B cell (primary cell): ENCODE measurements at regions not wholly inside any gene's neighbourhood (a gene's known extent, or its start where the extent isn't known, plus 50 kb on each side); places are given as distances from the start of the nearest gene placed in this dataset.

Source experiments
- ATAC-seq: fragments of 200-7000 bp; cut with Tn5 transposase; one replicate; pipeline ENCODE4 v1.10.0; 2021; ENCODE audit warnings: low read depth, mild to moderate bottlenecking, moderate number of reproducible peaks, moderate library complexity
- CTCF ChIA-PET: fragments of 350-600 bp; sonication (Branson Sonifier 250); formaldehyde crosslinking; loops from one replicate; lab custom pipeline; 2021; ENCODE audit warnings: antibody characterized with exemption, inconsistent platforms; lab: Charles Lee
- POLR2A ChIA-PET: fragments of 350-600 bp; sonication (Branson Sonifier 250); formaldehyde crosslinking; loops from one replicate; lab custom pipeline; 2021; ENCODE audit warnings: antibody characterized with exemption; lab: Charles Lee
- DNase-seq: peaks from one replicate; pipeline ENCODE4 v3.0.0; 2013
- H2AFZ ChIP-seq: 2 replicates; pipeline ENCODE4 v1.6.1; 2012; ENCODE audit warnings: mild to moderate bottlenecking, low read depth, low read length; ENCODE audit not compliant: insufficient read depth, poor library complexity, severe bottlenecking
- H3K27ac ChIP-seq, 2 donors: 1 replicate in 1 of 2; 2 replicates in 1 of 2; pipeline ENCODE4 v1.5.1; 2012 to 2013; ENCODE audit warnings: low read length in 2 of 2, mild to moderate bottlenecking in 2 of 2, moderate library complexity in 1 of 2
- H3K27me3 ChIP-seq, 4 experiments: fragments of 200-600 bp in 1 of 4; sonication (generic) in 1 of 4; replicated peaks in 1 of 4; 1 replicate in 2 of 4; 2 replicates in 2 of 4; pipeline versions ENCODE4 v1.6.1 to v1.7.0; 2013 to 2016; ENCODE audit warnings: low read length in 3 of 4, mild to moderate bottlenecking in 2 of 4, mixed read lengths in 1 of 4, moderate library complexity in 1 of 4; ENCODE audit not compliant: insufficient read depth in 4 of 4, control insufficient read depth in 3 of 4; ENCODE audit errors: control extremely low read depth in 1 of 4
- H3K36me3 ChIP-seq, 2 experiments: replicated peaks in 1 of 2; 1 replicate in 1 of 2; 2 replicates in 1 of 2; pipeline versions ENCODE4 v1.6.1 to v1.7.1; 2013; ENCODE audit warnings: low read length in 1 of 2; ENCODE audit not compliant: insufficient read depth in 2 of 2, control insufficient read depth in 1 of 2; ENCODE audit errors: control extremely low read depth in 1 of 2, extremely low read depth in 1 of 2
- H3K4me1 ChIP-seq, 2 donors: fragments of 200-600 bp in 1 of 2; sonication (generic) in 1 of 2; 1 replicate in 1 of 2; 2 replicates in 1 of 2; pipeline versions ENCODE4 v1.5.1 to v1.6.1; 2013 to 2017; ENCODE audit warnings: low read length in 2 of 2; ENCODE audit not compliant: control insufficient read depth in 2 of 2, insufficient read depth in 2 of 2
- H3K4me2 ChIP-seq: replicated peaks from 2 replicates; pipeline ENCODE3; 2012; ENCODE audit warnings: mild to moderate bottlenecking, low read depth, low read length; ENCODE audit not compliant: poor library complexity, severe bottlenecking
- H3K4me3 ChIP-seq, 5 experiments: fragments of 200-600 bp in 1 of 5; sonication (generic) in 1 of 5; 1 replicate in 3 of 5; 2 replicates in 2 of 5; pipeline versions ENCODE4 v1.5.1 to v1.7.0; 2011 to 2016; ENCODE audit warnings: low read length in 4 of 5, mild to moderate bottlenecking in 4 of 5, low read depth in 2 of 5, control low read depth in 1 of 5, moderate library complexity in 1 of 5; ENCODE audit not compliant: insufficient read depth in 1 of 5; ENCODE audit errors: control extremely low read depth in 1 of 5, extremely low read depth in 1 of 5
- H3K79me2 ChIP-seq: fragments of 200-600 bp; sonication (generic); one replicate; pipeline ENCODE4 v1.6.0; 2016; ENCODE audit warnings: low read length; ENCODE audit not compliant: control insufficient read depth, insufficient read depth
- H3K9ac ChIP-seq: fragments of 200-600 bp; sonication (generic); 2 replicates; pipeline ENCODE4 v1.6.1; 2017; ENCODE audit warnings: mild to moderate bottlenecking, low read length, moderate library complexity
- H3K9me3 ChIP-seq, 3 donors: one replicate each; pipeline versions ENCODE4 v1.6.1 to v1.7.1; 2013; ENCODE audit warnings: low read length in 2 of 3; ENCODE audit not compliant: control insufficient read depth in 2 of 3, insufficient read depth in 1 of 3; ENCODE audit errors: control extremely low read depth in 1 of 3
- H4K20me1 ChIP-seq: 2 replicates; pipeline ENCODE4 v1.6.0; 2012; ENCODE audit warnings: mild to moderate bottlenecking, low read length; ENCODE audit not compliant: insufficient read depth, control insufficient read depth, poor library complexity, severe bottlenecking
- H3K27ac Mint-ChIP-seq: one replicate; pipeline ENCODE4 v1.8.0; 2021; ENCODE audit warnings: mixed read lengths
- H3K27me3 Mint-ChIP-seq: one replicate; pipeline ENCODE4 v1.8.0; 2021; ENCODE audit warnings: mixed read lengths
- H3K4me1 Mint-ChIP-seq: one replicate; pipeline ENCODE4 v1.8.0; 2021; ENCODE audit warnings: mixed read lengths
- H3K4me3 Mint-ChIP-seq: one replicate; pipeline ENCODE4 v1.8.0; 2021; ENCODE audit warnings: mixed read lengths
- H3K9me3 Mint-ChIP-seq: one replicate; pipeline ENCODE4 v1.8.0; 2022; ENCODE audit warnings: mixed read lengths; ENCODE audit not compliant: insufficient read depth
- CTCF ChIP-seq: fragments of 200-600 bp; IDR thresholded peaks from one replicate; pipeline ENCODE4 v1.8.0; 2022; ENCODE audit warnings: antibody characterized with exemption, mild to moderate bottlenecking
- EZH2 ChIP-seq: IDR thresholded peaks from 2 replicates; pipeline ENCODE4 v1.6.1; 2012; ENCODE audit warnings: borderline replicate concordance, low read depth, mild to moderate bottlenecking, moderate library complexity, low read length; ENCODE audit not compliant: insufficient read depth, poor library complexity, severe bottlenecking
- WGBS: methylation state at CpG from one replicate; pipeline ENCODE4 v1.1.5; 2013; ENCODE audit warnings: missing lambda C conversion rate; ENCODE audit not compliant: insufficient coverage; 5-methylcytosine and 5-hydroxymethylcytosine counted together
- intact Hi-C: fragments of 100-400 bp; cut with micrococcal nuclease; formaldehyde crosslinking; loops from one replicate; pipeline ENCODE4 v1.10.0; 2022

- Histone ChIP-seq H3K4me1 (no peaks in the 10 kb centered on the region), H3K27me3 (no peaks in the 10 kb centered on the region), H2AFZ (no peak overlapping the region), H3K4me3 (no peak overlapping the region), H4K20me1 (peaks cover 98% of the 10 kb centered on the region), H3K4me2 (no peak overlapping the region), H3K9ac (no peak overlapping the region), H3K27ac (no peak overlapping the region), H3K79me2 (peaks cover 99% of the 10 kb centered on the region), H3K9me3 (peaks cover 0 to 7% (median 0%) of the 10 kb centered on the region in 3 donors), H3K36me3 (peaks cover 5 to 23% of the 10 kb centered on the region in 2 experiments)
- no peak for ATAC-seq
- Mint-ChIP-seq H3K27ac (no peak overlapping the region), H3K4me1 (peaks cover 46% of the 10 kb centered on the region), H3K4me3 (no peak overlapping the region), H3K27me3 (no peaks in the 10 kb centered on the region), H3K9me3 (no peaks in the 10 kb centered on the region)
- intact Hi-C loops = no loop called here
- 80% methylated on average over 1 of the region's 3 CpGs for WGBS
- DNase-seq = no peak
- no peak for TF ChIP-seq CTCF
- no peak for TF ChIP-seq EZH2
- CTCF ChIA-PET = interaction anchor here (1.2 to 1.6 kb wide), 2 partner anchors 12 to 246 kb away, joined by 3 read pairs; no protein-coding TSS in a partner anchor
- POLR2A ChIA-PET = no interaction called here
Observed at GRCh38 chr22:42198226-42198625, 67.6 kb upstream of the CYP2D6 start.

- Histone ChIP-seq H2AFZ (no peak overlapping the region), H3K4me1 (no peaks in the 10 kb centered on the region), H3K9ac (no peak overlapping the region), H3K79me2 (peaks cover 99% of the 10 kb centered on the region), H3K27ac (no peak overlapping the region), H3K36me3 (peaks cover 0 to 15% of the 10 kb centered on the region in 2 experiments), H4K20me1 (peaks cover 98% of the 10 kb centered on the region), H3K4me2 (no peak overlapping the region), H3K9me3 (peaks cover 0 to 6% (median 0%) of the 10 kb centered on the region in 3 donors), H3K27me3 (no peaks in the 10 kb centered on the region), H3K4me3 (no peak overlapping the region)
- TF ChIP-seq CTCF = no peak
- no peak for TF ChIP-seq EZH2
- Mint-ChIP-seq H3K4me1 (peaks cover 46% of the 10 kb centered on the region), H3K9me3 (no peaks in the 10 kb centered on the region), H3K4me3 (no peak overlapping the region), H3K27me3 (no peaks in the 10 kb centered on the region), H3K27ac (no peak overlapping the region)
- POLR2A ChIA-PET = no interaction called here
- no peak for DNase-seq
- CTCF ChIA-PET = interaction anchor here (1.5 kb wide), 1 partner anchor 248 kb away, joined by 5 read pairs; no protein-coding TSS in a partner anchor
- WGBS = 90% methylated on average over 2 of the region's 2 CpGs
- no peak for ATAC-seq
- intact Hi-C loops = no loop called here
Observed at GRCh38 chr22:42196454-42196853, 65.8 kb upstream of the CYP2D6 start.
